GM21447 (cell line): ENCODE measurements at regions not wholly inside any gene's neighbourhood (a gene's known extent, or its start where the extent isn't known, plus 50 kb on each side); places are given as distances from the start of the nearest gene placed in this dataset.
"Not testable (repeated sequence)": the region's sequence is repeated elsewhere in the genome, so short reads cannot be mapped to it uniquely, and the experiment has no call there.

ENCODE experiments used
- ATAC-seq: cut with Tn5 transposase; IDR thresholded peaks from one replicate; pipeline ENCODE4 v1.9.1; 2021; ENCODE audit not compliant: unreplicated experiment

DNA sequence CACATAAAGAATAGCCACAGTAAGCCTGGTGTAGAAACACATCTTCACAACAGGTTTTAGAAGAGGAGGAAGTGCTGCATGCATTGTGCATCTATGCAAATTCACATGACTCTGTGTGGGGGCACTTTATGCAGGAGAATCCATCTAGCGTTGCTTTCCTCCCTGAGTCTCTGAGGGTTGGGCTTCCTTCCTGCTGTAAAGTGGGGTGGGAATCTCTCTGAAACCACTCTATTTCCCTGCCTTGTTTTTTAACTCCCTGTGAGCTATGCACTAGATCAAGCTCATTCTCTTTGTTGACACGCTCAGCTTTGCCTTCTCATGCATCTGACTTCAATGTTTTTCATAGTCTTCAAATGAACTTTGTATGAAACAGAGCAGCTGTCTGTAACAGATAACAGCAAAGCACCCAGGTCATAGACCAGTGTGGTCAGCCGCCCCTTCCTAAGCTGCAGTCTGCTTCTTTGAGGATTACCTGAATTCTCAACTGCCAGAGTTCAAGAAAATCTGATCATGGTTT, 102.7 kb upstream of the DPH5 start:
- peak; percentile 98 for ATAC-seq

GRCh38 chr1:101124405-101124804, 98.8 kb upstream of the DPH5 start:
- ATAC-seq: no peak

DNA sequence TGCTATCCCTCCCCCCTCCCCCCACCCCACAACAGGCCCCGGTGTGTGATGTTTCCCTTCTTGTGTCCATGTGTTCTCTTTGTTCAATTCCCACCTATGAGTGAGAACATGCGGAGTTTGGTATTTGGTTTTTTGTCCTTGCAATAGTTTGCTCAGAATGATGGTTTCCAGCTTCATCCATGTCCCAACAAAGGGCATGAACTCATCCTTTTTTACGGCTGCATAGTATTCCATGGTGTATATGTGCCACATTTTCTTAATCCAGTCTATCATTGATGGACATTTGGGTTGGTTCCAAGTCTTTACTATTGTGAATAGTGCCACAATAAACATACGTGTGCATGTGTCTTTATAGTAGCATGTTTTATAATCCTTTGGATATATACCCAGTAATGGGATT, 98.3 kb upstream of the DPH5 start:
- not testable (repeated sequence) for ATAC-seq

DNA sequence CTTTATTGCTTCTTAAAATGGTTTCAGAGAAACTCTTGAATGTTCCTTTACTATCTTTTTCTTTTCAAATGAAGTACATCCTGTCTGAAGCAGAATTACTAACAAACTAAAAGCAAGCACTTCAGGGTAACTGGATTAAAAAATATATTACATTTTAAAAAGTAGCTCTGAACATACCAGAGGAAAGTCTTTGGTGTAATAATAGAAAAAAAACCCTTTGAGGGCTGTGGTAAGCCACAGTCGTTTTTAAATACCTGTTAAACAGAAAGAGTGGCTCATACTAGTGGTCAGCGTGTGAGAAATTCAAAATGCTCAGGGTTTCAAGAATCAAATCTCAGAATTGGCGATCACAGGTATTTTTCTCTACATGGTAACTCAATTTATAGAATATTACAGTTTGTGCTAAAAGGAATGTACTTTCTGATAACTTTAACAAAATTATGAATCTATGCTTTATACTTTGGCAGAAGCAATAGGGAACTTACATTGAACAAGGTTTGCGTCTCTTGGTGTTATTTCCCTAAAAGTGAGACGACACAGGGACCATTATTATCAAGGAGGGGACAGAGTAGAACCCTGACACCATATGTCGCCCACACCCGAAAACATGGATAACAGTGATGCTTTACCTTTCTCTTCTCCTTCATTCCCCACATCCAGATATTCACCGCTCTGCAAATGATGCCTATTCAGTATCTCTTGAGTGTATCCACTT, 97.0 kb upstream of the DPH5 start:
- peak; percentile 97 for ATAC-seq

DNA sequence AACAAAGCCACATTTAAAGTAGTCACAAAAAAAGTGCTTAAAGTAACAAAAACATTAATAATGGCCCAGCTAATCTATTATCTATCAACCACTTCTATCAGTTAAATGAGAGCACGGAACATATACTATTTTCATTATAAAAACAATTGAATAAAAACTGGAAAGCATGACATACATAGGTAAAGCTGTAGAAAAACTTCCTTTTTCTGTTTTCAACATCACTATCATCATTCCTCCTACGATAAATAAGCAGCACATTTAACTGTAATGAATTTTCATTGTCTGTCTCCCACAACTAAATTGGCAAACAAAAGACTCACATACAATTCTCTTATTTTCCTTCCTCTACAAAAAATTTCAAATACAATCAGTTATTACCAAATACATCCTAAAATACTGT, 96.4 kb upstream of the DPH5 start:
- no peak for ATAC-seq

DNA sequence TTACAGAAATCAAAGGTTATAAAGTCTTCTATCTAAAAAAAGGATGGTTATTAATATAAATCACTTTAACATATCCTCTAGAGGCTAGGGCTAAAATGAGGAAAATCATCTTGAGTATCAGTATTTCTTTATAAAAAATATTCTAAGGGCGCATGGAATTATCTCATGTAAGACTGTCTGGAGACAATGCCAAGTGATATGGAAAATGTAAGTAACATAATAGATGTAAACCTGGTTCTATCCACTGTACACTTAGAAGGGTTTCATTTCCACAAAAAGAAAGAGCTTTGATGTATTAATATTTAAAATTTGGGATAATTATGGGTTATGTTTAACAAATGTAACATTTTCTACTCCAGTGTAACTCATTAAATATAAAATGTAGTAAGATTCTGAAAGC, 95.9 kb upstream of the DPH5 start:
- no peak for ATAC-seq

GRCh38 chr1:101120868-101121267, 95.3 kb upstream of the DPH5 start:
- ATAC-seq: no peak

DNA sequence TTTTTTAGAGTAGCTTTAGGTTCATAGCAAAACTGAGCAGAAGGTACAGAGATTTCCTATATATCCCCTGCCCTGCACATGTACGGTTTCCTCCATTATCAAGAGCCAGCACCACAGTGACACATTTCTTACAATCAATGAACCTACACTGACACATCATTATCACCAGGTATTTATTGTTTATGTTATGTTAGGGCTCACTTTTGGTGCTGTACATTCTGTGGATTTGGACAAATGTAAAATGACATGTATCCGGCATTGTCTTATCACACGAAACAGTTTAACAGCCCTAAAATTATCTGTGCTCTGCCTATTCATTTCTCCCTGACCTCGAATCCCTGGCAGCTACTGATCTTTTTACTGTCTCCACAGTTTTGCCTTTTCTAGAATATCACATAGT, 93.7 kb upstream of the DPH5 start:
- no peak for ATAC-seq

- ATAC-seq: no peak
Observed at GRCh38 chr1:101116006-101116405, 90.4 kb upstream of the DPH5 start.

DNA sequence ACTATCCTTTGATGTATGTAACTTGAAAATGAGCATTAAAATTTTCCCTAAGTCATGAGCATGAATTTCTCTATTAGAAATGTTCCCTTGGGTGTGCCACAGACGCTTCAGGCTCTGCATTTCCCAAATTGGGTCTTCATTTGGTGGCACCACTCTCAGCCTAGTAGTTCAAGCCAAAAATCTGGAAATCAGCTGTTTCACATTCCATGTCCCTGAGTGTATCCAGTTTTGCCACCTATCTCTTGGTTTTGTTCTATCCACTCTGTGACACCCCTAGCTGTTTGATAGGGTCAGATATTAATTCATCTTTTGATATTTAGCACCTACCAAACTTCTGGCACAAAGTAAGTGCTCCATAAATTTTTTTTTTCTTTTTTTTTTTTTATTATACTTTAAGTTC, 89.5 kb upstream of the DPH5 start:
- no peak for ATAC-seq

- ATAC-seq: not testable (repeated sequence)
Observed at GRCh38 chr1:101114128-101114527, 88.5 kb upstream of the DPH5 start.

DNA sequence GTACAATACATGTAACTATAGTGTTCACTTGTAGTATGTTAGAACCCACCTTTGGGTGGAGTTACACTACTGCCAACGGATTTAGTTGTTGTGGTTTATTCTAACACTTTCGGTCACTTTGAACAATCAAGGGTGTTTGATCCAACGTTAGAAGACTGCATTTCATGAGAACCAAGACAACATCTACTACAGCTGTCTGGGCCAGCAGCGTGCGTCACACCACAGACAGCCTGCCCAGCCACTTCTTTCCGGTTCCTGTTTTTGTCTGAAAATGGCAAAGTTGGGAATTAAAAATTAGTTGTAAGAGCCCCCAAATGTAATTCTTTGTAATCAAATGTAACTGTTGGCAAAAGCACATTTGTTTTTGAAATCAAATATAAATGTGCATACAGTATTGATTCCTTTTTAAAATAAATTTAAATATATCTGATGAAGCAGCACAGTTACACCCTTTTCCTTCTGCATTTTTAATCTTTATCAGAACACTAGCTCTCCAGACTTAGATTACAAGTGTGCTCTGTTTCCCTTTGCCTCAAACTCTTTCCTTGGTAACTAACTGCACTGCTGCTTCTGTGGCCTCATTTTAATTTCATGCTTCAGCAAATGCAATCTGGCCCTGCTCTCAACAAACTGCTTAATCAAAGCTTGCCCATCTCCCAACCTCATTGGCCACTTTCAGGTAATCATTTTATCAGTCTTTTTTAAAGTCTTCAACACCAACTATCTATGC, 86.6 kb upstream of the DPH5 start:
- ATAC-seq: peak; percentile 98

DNA sequence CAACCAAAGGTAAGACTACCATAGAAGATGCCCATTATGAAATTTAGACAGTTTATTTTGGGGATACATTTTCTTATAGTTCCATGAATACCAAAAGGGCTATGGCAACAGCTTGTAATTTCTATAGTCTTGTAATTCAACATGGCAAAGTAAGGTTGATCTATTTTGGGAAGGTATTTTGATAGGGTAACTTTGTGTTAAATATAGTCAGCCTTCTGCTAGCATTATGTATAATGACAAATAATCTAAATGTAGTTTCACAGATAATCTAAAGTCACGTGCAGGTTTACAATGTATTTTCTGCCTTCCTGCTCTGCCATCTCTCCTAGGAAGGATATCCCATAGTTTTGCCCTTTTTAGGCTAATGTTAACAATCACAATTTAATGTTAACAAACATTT, 85.9 kb upstream of the DPH5 start:
- ATAC-seq: no peak

DNA sequence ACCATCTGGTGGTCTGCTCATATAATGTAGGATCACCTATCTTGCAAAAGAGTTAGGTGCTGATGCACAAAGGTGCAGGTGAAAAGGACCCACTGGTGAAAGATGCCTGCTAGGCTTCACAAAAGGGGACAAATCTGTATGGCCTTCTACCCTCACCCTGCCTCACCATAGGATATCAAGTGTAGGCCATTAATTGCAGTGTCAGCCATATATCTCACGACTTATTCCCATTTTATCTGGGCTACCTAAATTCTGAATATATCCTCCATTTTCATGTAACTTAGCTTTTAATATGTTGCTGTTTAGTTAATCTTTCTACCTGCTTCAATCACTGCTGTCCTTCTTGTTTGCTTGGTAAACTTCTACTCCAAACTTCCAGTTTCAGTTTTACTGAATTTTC, 84.2 kb upstream of the DPH5 start:
- no peak for ATAC-seq

GRCh38 chr1:101108111-101108500, 82.5 kb upstream of the DPH5 start:
- ATAC-seq: no peak

GRCh38 chr1:101107496-101108110, 82.0 kb upstream of the DPH5 start:
- no peak for ATAC-seq

DNA sequence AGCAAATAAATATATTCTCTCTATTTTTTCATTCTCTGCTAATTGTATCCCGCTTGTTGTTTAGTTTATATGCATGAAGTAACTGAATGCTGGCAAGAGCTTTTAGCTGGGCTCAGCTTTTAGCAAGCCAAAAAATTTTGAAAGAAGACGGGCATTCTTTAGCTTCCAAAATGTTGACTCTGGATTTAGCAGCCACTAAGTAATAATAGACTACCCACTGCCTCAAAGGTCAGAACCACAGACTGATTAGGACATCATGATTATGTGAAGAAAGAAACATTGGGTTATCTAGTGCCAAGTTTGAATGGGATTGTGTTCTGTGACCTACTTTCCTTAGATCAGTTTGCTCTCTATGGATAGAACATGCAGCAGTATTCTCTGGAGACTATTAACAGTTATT, 80.3 kb upstream of the DPH5 start:
- no peak for ATAC-seq

- ATAC-seq: no peak
Observed at GRCh38 chr1:101102426-101103156, 77.0 kb upstream of the DPH5 start.

DNA sequence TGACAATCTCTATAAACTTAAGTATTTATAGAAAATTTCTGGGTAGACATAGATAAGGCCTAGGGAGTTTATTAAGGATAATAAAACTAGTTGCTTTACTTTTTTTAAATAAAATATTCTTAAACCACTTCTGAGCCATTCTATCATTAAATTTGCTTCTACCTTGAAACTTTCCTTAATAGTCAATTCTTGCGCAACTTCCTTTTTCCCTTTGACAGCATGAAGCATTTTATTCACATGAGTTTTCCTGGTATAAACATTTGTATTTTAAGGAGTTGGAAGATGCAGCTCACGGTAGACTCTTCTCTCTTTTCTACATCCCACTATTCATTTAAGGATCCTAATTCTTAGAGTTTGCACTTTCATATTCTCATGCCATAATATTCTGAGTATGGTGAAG, 75.8 kb upstream of the DPH5 start:
- ATAC-seq: no peak

- no peak for ATAC-seq
Observed at GRCh38 chr1:101100674-101101073, 75.1 kb upstream of the DPH5 start.

DNA sequence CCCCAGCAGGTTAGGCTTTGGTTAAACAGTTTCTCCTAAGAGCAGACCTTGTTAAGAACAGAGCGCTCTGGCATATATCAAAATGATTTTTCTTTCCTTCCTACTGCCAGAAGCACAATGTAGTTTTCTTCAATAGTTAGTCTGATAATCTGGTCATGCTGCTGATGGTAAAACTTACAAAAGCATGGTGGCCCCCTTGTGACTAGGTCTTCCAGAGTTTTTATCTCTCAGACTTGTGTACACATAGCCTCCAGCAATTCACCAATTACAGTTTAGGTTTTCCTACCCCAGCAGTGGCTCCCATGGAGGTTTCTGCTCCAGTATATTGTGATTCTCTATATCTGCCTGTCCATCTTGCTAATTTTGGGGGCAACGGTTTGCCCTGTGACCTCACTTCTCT, 73.3 kb upstream of the DPH5 start:
- no peak for ATAC-seq
